T-helper 17 cell (primary cell): ENCODE measurements at regions not wholly inside any gene's neighbourhood (a gene's known extent, or its start where the extent isn't known, plus 50 kb on each side); places are given as distances from the start of the nearest gene placed in this dataset.

Source experiments
- ATAC-seq: fragments of 150-1000 bp; cut with Tn5 transposase; 2 replicates; pipeline ENCODE4 v1.10.0; 2021; ENCODE audit warnings: mild to moderate bottlenecking, moderate library complexity
- DNase-seq, 3 donors: peaks; one replicate each; pipeline versions ENCODE4 v3.0.0 to v3.0.0-alpha.2; 2020 to 2021
- H3K9me3 ChIP-seq: one replicate; pipeline ENCODE4 v1.7.0; 2013; ENCODE audit warnings: low read length, mild to moderate bottlenecking; ENCODE audit not compliant: control insufficient read depth, poor library complexity, severe bottlenecking
- H3K27ac Mint-ChIP-seq: one replicate; pipeline ENCODE4 v1.8.0; 2022; ENCODE audit warnings: mild to moderate bottlenecking, moderate library complexity, mixed read lengths
- H3K27me3 Mint-ChIP-seq: one replicate; pipeline ENCODE4 v1.8.0; 2022; ENCODE audit warnings: mixed read lengths
- H3K36me3 Mint-ChIP-seq: one replicate; pipeline ENCODE4 v1.8.0; 2022; ENCODE audit warnings: low read depth, mixed read lengths
- H3K4me1 Mint-ChIP-seq: one replicate; pipeline ENCODE4 v1.8.0; 2022; ENCODE audit warnings: mild to moderate bottlenecking, mixed read lengths
- H3K4me3 Mint-ChIP-seq: one replicate; pipeline ENCODE4 v1.8.0; 2022; ENCODE audit warnings: mild to moderate bottlenecking, moderate library complexity, mixed read lengths

DNA sequence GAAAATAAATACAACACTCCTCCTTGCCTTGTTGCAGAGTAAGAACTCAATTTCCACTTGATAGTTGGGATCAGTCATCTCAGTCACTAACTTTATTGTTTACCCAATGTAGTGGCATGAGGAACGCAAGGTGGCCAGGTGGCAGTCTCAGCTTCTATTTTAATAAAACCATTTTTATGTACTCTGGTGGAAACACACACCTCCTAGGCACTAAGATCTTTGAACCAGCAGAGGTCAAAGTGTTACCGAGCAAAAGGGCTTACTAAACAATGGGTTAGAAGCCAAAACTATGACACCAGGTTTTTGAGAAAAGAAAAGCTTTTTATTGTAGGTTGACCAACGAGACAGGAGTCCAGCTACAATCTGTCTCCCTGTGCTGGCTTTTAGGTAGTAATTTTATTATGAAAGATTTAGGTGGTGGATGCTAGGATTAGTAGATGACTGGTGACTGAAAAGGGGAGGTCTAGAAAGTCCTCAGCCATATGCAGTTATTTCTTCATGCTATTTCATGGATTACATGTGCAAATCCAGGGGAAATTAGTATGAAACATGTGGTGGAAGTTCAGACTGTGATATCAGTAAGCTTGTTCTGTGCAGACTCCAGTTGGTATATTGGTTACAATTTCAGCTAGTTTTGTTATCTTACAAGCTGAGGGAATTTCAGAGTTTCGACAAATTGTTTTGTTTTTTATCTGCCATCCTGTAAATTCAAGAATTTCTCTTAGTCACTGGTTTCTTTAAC is 122.3 kb downstream of the PCTP start:
- no peaks in the 10 kb centered on the region for H3K36me3 Mint-ChIP-seq
- ATAC-seq (no peak), DNase-seq (no peak)
- no peak overlapping the region for H3K4me3 Mint-ChIP-seq
- H3K27ac Mint-ChIP-seq = no peak overlapping the region
- no peaks in the 10 kb centered on the region for H3K27me3 Mint-ChIP-seq
- no peaks in the 10 kb centered on the region for H3K4me1 Mint-ChIP-seq
- H3K9me3 ChIP-seq = no peaks in the 10 kb centered on the region

DNA sequence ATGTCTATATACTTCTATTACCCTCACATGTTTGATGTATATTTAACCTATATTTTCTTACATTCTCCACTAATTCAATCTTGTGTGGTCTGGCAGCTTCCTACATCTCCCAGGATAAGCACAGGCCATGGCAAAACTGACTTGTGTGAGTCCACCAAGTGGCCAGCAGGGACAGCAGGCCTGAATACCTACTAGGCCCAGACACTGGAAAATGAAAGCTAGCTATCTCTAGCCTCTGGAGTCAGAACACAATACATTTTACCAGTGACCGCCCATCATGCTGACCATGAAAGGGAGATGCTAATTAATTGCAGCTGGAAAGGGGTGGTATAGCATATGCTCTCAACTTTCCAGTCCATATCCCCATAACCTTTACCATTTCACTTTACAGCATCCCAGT is 132.3 kb downstream of the PCTP start:
- Mint-ChIP-seq H3K4me3 (no peak overlapping the region), H3K27ac (no peak overlapping the region), H3K27me3 (peaks cover 8% of the 10 kb centered on the region), H3K36me3 (no peaks in the 10 kb centered on the region), H3K4me1 (no peaks in the 10 kb centered on the region)
- H3K9me3 ChIP-seq = no peaks in the 10 kb centered on the region
- no peak for ATAC-seq
- no peak for DNase-seq

DNA sequence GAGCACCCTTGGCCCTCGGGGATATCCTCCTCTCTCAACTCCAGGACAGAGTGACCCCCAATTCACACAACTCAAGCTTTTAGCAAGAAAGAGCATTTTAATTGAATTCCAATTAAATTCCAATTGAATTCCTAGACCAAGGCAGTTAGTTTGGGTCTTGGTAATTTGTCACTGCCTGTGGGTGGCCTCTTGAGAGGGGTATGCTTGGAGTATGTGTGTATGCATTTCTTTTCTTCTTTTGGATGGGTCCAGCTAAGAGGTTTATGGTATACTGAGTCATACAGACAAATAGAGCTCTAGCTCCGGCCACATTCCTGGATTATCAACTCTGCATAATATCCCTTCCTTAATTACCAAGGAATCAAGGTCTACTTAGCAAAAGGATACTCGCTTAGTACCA is 136.7 kb downstream of the PCTP start:
- Mint-ChIP-seq H3K4me1 (no peaks in the 10 kb centered on the region), H3K4me3 (no peak overlapping the region), H3K27me3 (peaks cover 8% of the 10 kb centered on the region), H3K27ac (no peak overlapping the region), H3K36me3 (no peaks in the 10 kb centered on the region)
- H3K9me3 ChIP-seq = peaks cover 3% of the 10 kb centered on the region
- ATAC-seq = no peak
- DNase-seq = no peak

DNA sequence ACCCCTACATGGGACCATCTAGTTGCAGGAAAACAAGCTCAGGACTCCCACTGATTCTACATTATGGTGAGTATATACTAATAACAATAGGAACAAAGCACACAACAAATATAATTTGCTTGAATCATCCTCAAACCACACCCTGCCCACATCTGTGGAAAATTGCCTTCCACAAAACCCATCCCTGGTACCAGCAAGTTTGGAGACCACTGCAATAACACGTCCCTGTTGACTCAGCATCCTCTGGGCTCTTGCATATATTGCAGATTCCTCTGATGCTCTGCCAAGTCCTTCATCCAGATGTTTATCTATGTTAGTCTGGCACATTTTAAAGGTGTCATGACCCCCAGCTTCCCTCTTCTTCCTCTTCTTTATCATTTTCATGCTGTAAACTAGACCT is 138.4 kb downstream of the PCTP start:
- DNase-seq = no peak
- Mint-ChIP-seq H3K4me1 (no peaks in the 10 kb centered on the region), H3K27me3 (no peaks in the 10 kb centered on the region), H3K4me3 (no peak overlapping the region), H3K36me3 (no peaks in the 10 kb centered on the region), H3K27ac (no peak overlapping the region)
- no peak for ATAC-seq
- H3K9me3 ChIP-seq = peaks cover 3% of the 10 kb centered on the region

DNA sequence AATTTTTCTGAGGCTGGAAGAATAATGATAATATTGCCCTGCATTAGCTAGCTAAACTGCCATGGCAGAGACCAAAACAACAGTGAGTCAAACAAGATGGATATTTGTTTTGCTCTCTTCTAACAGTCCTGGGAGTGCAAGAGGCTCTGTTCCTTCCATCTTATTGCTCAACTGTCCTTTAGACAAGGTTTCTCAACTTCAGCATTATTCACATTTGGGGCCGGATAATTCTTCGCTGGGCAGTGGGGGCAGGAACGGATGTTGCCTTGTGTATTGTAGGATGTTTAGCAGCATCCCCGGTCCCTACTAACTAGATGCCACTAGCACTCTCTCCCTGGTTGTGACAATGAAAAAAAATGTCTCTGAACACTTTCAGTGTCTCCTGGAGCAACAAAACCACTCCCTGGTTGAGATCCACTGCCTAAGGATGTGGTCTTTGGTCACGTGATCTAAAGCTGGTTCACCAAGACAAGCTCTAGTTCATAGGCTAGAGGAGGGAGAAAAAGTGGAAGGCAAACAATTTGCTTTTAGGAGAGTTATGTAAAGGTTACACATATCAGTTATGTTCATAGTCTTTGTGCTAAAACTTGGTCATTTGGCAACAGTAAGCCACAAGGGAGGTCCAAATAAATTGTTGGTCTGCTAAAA is 144.4 kb downstream of the PCTP start:
- Mint-ChIP-seq H3K27ac (no peak overlapping the region), H3K4me1 (no peaks in the 10 kb centered on the region), H3K27me3 (peaks cover 7% of the 10 kb centered on the region), H3K4me3 (no peak overlapping the region), H3K36me3 (no peaks in the 10 kb centered on the region)
- ATAC-seq = no peak
- peaks cover 3% of the 10 kb centered on the region for H3K9me3 ChIP-seq
- DNase-seq = no peak

DNA sequence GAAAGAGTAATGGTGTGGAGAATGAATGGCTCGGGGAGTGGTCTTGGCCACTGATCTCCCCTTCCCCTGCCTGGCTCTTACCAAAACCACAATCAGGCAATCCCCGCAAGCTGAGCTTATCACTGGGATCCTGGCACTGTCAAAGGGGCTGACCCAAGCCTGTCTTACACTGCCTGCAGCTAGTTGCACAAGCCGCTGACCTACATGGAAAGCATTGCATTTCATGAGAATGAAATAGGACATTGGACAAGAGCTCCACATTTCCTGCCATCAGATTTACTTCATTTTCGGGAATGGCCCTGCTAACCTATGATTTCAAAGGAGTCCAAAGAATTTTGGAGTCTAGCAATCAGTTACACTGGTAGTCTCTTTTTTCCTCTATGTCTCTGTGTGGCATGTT is 146.4 kb downstream of the PCTP start:
- peaks cover 16% of the 10 kb centered on the region for H3K27me3 Mint-ChIP-seq
- DNase-seq = no peak
- no peaks in the 10 kb centered on the region for H3K4me1 Mint-ChIP-seq
- ATAC-seq = no peak
- H3K27ac Mint-ChIP-seq = no peak overlapping the region
- H3K9me3 ChIP-seq = no peaks in the 10 kb centered on the region
- H3K36me3 Mint-ChIP-seq = no peaks in the 10 kb centered on the region
- H3K4me3 Mint-ChIP-seq = no peak overlapping the region

DNA sequence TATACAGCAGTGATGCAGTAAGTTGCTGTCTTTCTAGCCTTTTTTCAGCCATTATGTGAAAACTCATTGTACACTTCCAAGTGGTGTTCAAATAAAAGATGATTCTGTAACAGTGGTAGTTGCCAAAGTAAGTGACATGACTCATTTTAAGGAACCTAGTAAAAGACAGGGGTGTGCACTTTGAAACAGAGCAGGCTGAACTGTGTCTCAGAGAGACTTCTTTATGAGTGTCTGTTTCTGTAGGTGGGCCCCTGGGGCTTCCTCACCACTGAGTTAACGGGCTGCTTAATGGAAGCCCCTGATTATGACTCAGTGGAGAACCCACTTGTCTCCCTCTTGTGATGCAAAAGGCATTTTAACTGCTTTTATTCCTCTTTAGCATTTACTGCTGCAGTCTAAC is 147.3 kb downstream of the PCTP start:
- no peaks in the 10 kb centered on the region for H3K9me3 ChIP-seq
- peaks cover 16% of the 10 kb centered on the region for H3K27me3 Mint-ChIP-seq
- no peak overlapping the region for H3K27ac Mint-ChIP-seq
- no peak overlapping the region for H3K4me3 Mint-ChIP-seq
- no peaks in the 10 kb centered on the region for H3K4me1 Mint-ChIP-seq
- DNase-seq = no peak
- no peak for ATAC-seq
- H3K36me3 Mint-ChIP-seq = no peaks in the 10 kb centered on the region

DNA sequence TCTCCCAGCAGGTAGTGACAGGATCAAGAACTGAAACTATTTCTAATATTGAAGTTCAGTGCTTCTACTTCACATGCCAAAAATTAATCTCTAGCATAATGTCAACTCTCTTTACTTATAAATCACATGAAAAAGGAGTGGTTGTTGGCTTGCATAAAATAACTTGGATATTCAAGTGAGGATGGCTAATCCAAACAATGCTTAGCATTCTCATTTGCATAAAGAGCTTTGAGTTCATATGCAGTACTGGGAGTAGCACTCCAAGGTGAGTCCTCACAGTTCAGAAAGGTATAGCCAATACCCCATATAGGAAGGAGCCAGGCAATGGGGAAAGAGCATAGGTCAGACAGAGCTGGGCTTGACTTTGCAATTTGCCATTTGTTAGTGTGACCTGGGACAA is 149.3 kb downstream of the PCTP start:
- ATAC-seq (no peak), DNase-seq (no peak)
- Mint-ChIP-seq H3K4me3 (no peak overlapping the region), H3K36me3 (no peaks in the 10 kb centered on the region), H3K27me3 (peaks cover 16% of the 10 kb centered on the region), H3K27ac (no peak overlapping the region), H3K4me1 (no peaks in the 10 kb centered on the region)
- no peaks in the 10 kb centered on the region for H3K9me3 ChIP-seq

DNA sequence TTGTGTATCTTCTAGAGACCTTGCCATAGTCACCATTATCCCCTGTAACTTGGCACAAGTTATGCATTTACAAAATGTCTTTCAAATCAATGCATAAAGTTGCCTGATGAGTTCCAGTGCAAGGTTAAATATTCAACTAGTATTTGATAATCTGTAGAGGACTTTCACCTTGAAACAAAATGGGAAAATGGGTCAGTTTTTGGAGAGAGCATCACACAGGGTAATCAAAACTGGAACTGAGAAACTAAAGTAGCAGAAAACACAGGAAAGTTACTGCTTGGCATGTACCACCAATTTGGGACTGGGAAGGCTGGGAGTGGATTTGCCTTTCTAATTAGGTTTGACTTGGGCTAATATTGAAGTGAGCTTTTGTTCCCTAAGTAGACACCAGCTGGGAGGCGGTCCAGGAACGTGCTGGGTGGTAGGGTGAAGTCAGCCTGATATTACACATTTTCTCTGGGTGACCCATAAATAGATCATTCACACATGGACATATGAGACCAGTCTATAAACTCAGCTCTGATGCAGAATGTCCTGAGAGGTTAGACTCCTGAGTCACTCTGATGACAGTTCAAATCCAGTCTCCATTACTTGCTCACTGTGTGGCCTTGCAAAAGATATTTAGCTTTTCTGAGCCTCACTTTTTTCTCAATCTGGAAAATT is 152.3 kb downstream of the PCTP start:
- no peaks in the 10 kb centered on the region for H3K9me3 ChIP-seq
- ATAC-seq (no peak), DNase-seq (no peak)
- no peaks in the 10 kb centered on the region for H3K4me1 Mint-ChIP-seq
- no peaks in the 10 kb centered on the region for H3K36me3 Mint-ChIP-seq
- H3K4me3 Mint-ChIP-seq = no peak overlapping the region
- H3K27ac Mint-ChIP-seq = no peak overlapping the region
- H3K27me3 Mint-ChIP-seq = peaks cover 9% of the 10 kb centered on the region

DNA sequence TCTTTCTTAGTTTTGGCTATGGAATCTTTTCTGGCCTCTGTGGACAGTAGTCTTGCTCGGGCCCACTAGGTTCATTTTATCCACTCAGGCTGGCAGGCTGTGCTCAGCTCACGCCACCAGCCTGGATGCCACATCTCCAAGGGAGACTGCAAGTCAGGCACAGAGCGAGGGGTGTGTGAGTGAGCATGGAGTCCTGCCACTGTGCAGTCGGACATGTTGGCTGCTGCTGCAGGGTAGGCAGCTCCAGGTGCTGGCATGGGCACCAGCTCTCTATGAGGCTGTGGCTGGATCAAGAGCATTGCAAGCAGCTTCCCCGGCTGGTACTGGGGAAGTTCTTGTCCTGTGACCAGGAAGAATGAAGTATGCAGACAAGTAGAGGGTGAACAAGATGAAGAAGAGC is 158.9 kb downstream of the PCTP start:
- ATAC-seq (no peak), DNase-seq (no peak)
- H3K27ac Mint-ChIP-seq = no peak overlapping the region
- no peaks in the 10 kb centered on the region for H3K9me3 ChIP-seq
- no peaks in the 10 kb centered on the region for H3K4me1 Mint-ChIP-seq
- H3K36me3 Mint-ChIP-seq = no peaks in the 10 kb centered on the region
- peaks cover 7% of the 10 kb centered on the region for H3K27me3 Mint-ChIP-seq
- no peak overlapping the region for H3K4me3 Mint-ChIP-seq

DNA sequence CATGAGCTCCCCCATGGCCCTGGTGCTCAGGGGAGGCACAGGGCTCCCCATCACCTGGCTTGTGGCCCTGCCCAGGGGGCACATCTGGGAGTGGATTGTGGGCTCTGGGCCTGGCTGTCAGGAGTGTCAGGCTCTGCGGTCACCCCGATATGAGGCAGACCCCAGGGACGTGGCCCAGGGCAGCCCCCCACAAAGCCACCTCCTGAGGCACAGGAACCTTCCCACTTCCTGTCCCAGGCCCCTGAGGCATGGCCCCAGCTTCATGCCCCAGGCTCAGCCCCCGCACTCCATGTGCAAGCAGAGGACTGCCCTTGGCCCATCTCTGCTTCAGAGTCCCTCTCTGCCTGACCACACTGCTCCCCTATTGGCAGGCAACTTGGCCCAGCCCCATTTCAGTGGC is 160.3 kb downstream of the PCTP start:
- no peaks in the 10 kb centered on the region for H3K36me3 Mint-ChIP-seq
- no peaks in the 10 kb centered on the region for H3K4me1 Mint-ChIP-seq

DNA sequence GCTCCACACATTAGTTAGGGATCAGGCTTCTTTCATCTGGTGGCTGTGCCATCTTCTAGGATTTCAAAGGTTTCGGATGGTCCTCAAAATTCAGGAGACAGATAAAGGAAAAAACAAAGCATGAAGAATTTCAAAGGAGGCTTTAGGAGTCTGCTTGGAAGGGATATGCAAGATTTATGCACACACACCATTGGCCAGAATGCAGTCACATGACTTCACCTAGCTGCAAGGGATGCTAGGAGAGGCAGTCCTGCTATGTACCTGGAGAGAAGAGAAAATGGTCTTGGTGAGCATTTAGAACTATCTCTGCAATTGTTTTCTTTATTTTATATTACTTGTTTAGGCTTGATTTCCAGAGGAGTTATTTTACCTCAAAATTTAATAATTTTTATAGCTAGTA is 174.6 kb downstream of the PCTP start:
- H3K27me3 Mint-ChIP-seq = peaks cover 7% of the 10 kb centered on the region
- DNase-seq (no peak), ATAC-seq (no peak)
- no peaks in the 10 kb centered on the region for H3K36me3 Mint-ChIP-seq
- no peak overlapping the region for H3K4me3 Mint-ChIP-seq
- H3K27ac Mint-ChIP-seq = no peak overlapping the region
- no peaks in the 10 kb centered on the region for H3K4me1 Mint-ChIP-seq
- H3K9me3 ChIP-seq = peaks cover 3% of the 10 kb centered on the region

More for the DNA sequence above, 160.3 kb downstream of the PCTP start:
- no peak for DNase-seq
- no peak overlapping the region for H3K4me3 Mint-ChIP-seq
- H3K9me3 ChIP-seq = no peaks in the 10 kb centered on the region
- peaks cover 7% of the 10 kb centered on the region for H3K27me3 Mint-ChIP-seq
- ATAC-seq = no peak
- no peak overlapping the region for H3K27ac Mint-ChIP-seq

DNA sequence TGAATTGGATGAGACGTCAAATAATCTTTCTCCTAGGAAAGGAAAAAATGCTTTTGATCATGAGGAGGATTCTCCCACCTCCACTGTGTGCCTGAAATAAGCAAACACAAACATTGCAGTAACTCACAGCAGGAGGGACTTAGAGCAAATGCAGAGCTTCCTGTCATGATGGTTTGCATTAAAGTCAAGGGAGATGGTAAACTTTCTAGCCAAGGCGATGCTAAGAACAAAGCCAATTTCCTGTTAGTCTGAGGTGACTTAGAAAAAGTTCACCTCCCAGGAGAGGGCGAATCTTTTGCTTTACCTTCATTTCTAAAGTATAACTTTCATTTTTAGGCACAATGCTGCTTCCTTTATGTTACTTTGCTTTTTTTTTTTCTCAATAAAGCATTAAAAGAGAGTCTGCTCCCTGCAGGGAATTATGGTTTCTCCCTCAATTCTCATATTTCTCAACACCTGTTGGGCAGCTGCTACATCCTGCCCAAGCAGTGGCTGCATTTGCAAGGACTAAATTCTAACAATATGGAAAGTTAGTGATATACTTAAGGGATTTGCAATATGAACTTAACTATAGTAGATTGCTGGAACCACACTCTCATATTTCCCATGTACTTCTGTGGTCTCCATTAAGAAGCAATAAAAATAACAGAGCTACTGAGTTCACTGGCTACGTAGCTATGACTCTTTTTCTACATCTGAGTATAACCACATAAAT is 175.6 kb downstream of the PCTP start:
- H3K9me3 ChIP-seq = peaks cover 3% of the 10 kb centered on the region
- Mint-ChIP-seq H3K27ac (no peak overlapping the region), H3K4me1 (no peaks in the 10 kb centered on the region), H3K27me3 (peaks cover under 1% of the 10 kb centered on the region), H3K4me3 (no peak overlapping the region), H3K36me3 (no peaks in the 10 kb centered on the region)
- no peak for ATAC-seq
- DNase-seq = no peak
